Esophagus squamous epithelium (tissue), 4 donors: ENCODE measurements at regions not wholly inside any gene's neighbourhood (a gene's known extent, or its start where the extent isn't known, plus 50 kb on each side); places are given as distances from the start of the nearest gene placed in this dataset.

Source experiments
- POLR2A ChIP-seq, 4 donors: fragments of 450-650 bp; IDR thresholded peaks; one replicate each; pipeline ENCODE4 v1.6.1; 2017; ENCODE audit warnings: antibody characterized with exemption in 4 of 4, mild to moderate bottlenecking in 4 of 4, moderate library complexity in 3 of 4
- TF ChIP-seq, protein P1 (sequence below), 6 experiments: fragments of 450-650 bp in 4 of 6; fragments of 200-600 bp in 2 of 6; sonication (generic) in 2 of 6; IDR thresholded peaks; one replicate each; pipeline ENCODE4 v1.5.1; 2016 to 2019; ENCODE audit warnings: antibody characterized with exemption in 6 of 6, mild to moderate bottlenecking in 4 of 6, moderate library complexity in 4 of 6

DNA sequence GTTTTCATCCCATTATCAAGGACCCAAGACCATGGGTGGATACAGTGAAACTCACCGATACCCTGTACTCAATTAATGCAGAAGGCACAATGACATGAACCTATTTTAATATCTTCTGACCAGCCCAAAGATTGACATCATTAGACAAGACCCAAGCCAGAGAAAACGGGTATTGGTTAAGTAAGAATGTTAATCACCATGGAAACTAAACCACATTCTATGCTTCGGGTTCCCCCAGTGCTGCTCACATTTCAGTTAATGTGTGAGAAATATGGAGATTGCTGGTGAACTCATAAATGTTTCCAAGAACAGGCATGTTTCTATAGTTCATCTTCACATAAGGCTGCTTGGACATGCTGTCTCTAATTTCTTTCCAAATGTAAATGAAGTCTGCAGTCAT lies 77.0 kb downstream of the IRX2 start:
- no peak for TF ChIP-seq POLR2A (IDR thresholded peaks at IDR 0.05)
- TF ChIP-seq, protein P1, sequence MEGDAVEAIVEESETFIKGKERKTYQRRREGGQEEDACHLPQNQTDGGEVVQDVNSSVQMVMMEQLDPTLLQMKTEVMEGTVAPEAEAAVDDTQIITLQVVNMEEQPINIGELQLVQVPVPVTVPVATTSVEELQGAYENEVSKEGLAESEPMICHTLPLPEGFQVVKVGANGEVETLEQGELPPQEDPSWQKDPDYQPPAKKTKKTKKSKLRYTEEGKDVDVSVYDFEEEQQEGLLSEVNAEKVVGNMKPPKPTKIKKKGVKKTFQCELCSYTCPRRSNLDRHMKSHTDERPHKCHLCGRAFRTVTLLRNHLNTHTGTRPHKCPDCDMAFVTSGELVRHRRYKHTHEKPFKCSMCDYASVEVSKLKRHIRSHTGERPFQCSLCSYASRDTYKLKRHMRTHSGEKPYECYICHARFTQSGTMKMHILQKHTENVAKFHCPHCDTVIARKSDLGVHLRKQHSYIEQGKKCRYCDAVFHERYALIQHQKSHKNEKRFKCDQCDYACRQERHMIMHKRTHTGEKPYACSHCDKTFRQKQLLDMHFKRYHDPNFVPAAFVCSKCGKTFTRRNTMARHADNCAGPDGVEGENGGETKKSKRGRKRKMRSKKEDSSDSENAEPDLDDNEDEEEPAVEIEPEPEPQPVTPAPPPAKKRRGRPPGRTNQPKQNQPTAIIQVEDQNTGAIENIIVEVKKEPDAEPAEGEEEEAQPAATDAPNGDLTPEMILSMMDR (IDR thresholded peaks at IDR 0.05): no peak
